ENCODE measurements at regions not wholly inside any gene's neighbourhood (a gene's known extent, or its start where the extent isn't known, plus 50 kb on each side); places are given as distances from the start of the nearest gene placed in this dataset.

DNA sequence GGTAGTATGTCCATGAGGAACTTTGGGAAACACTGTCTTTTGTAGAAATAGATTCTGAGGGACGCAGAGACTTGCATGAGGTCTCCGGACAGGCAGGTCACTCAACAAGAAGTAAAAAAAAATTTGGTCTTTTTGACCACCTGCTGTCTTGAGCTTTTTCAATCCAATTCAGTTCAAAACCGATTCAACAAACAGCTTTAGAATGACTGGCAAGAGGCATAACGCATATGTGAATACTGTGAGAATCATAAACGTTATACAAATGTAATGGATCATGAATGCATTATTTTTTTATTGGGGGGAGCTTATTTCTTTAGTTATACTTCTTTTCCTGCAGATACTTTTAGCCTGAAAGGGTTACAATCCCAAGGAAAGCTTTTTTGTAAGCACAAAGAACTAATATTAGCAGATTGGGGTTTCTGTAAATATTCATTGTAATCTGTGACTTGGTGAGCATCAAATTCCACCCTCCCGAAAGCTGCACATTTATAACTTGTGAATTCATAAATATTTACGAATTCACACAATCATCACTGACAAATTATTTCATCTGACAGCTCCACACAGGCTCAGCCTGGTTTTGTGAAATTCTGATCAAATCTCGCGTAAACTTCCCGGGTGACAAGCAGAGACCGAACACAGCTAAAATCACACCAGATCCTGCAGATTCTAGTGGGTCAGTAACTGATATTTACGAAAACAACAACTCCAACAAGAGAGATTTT lies 507.7 kb downstream of the MN1 start:
- H3K27me3 ChIP-seq (ENCODE audit: insufficient read depth, low read length): no peaks in the 10 kb centered on the region
- H3K56ac ChIP-seq (ENCODE audit: insufficient read length, low read depth, low read length): no peak overlapping the region
- no CpG with 5 or more reads among the region's 12 CpGs for WGBS (ENCODE audit: extremely low coverage, insufficient read length, low lambda C conversion rate)
- H2BK20ac ChIP-seq (ENCODE audit: low read depth, low read length, poor library complexity, severe bottlenecking): no peak overlapping the region
- no peak overlapping the region for H4K8ac ChIP-seq (replicated peaks; ENCODE audit: insufficient read length, low read depth, low read length)
- H2AK5ac ChIP-seq (ENCODE audit: insufficient read length, low read length): no peak overlapping the region
- no peak overlapping the region for H3K4ac ChIP-seq (ENCODE audit: low read depth, low read length)
- H3K27ac Mint-ChIP-seq: no peak overlapping the region
- no peak overlapping the region for H3K4me3 Mint-ChIP-seq
- H4K5ac ChIP-seq (ENCODE audit: insufficient read length, low read depth, low read length): no peak overlapping the region
- no peak overlapping the region for H2BK5ac ChIP-seq (ENCODE audit: insufficient read length, low read length)
- TF ChIP-seq, protein P1, sequence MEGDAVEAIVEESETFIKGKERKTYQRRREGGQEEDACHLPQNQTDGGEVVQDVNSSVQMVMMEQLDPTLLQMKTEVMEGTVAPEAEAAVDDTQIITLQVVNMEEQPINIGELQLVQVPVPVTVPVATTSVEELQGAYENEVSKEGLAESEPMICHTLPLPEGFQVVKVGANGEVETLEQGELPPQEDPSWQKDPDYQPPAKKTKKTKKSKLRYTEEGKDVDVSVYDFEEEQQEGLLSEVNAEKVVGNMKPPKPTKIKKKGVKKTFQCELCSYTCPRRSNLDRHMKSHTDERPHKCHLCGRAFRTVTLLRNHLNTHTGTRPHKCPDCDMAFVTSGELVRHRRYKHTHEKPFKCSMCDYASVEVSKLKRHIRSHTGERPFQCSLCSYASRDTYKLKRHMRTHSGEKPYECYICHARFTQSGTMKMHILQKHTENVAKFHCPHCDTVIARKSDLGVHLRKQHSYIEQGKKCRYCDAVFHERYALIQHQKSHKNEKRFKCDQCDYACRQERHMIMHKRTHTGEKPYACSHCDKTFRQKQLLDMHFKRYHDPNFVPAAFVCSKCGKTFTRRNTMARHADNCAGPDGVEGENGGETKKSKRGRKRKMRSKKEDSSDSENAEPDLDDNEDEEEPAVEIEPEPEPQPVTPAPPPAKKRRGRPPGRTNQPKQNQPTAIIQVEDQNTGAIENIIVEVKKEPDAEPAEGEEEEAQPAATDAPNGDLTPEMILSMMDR (conservative IDR thresholded peaks at IDR 0.05): no peak
- no peaks in the 10 kb centered on the region for H3K79me1 ChIP-seq (ENCODE audit: insufficient read depth, low read depth, low read length, poor library complexity, severe bottlenecking)
- no peak overlapping the region for H3K9ac ChIP-seq (ENCODE audit: extremely low read depth, insufficient read length, low read length)
- no peak overlapping the region for H3K23ac ChIP-seq (ENCODE audit: insufficient read length, low read depth, low read length)
- no peaks in the 10 kb centered on the region for H3K23me2 ChIP-seq (ENCODE audit: insufficient read length, low read depth, low read length, poor library complexity, severe bottlenecking)
- no peak overlapping the region for H3K18ac ChIP-seq (ENCODE audit: insufficient read length, low read depth, low read length)
- no peaks in the 10 kb centered on the region for H3K9me3 ChIP-seq (ENCODE audit: control insufficient read depth, low read depth, low read length)
- H3K27me3 Mint-ChIP-seq (ENCODE audit: low read depth): peaks cover 10% of the 10 kb centered on the region
- H3K36me3 Mint-ChIP-seq (ENCODE audit: insufficient read depth in 1 of 3, low read depth in 3 of 3): no peaks in the 10 kb centered on the region
- no peaks in the 10 kb centered on the region for H4K20me1 ChIP-seq (ENCODE audit: control insufficient read depth, insufficient read depth, insufficient read length)
- H3K9me3 Mint-ChIP-seq: no peaks in the 10 kb centered on the region; a peak in 1 of 5 replicates
- H3K79me2 ChIP-seq (ENCODE audit: insufficient read depth, low read length): no peaks in the 10 kb centered on the region
- no peak for DNase-seq
- H3K27ac ChIP-seq (ENCODE audit: insufficient read length, low read depth, low read length): no peak overlapping the region
- no peak overlapping the region for H3K4me2 ChIP-seq (ENCODE audit: insufficient read depth, insufficient read length, low read length)
- no peak overlapping the region for H2BK15ac ChIP-seq (ENCODE audit: low read depth, low read length)
- no peak overlapping the region for H2BK12ac ChIP-seq (ENCODE audit: insufficient read length, low read depth, low read length)
- H3K4me1 ChIP-seq (ENCODE audit: insufficient read depth, low read length): peaks cover 2% of the 10 kb centered on the region
- H3K4me1 Mint-ChIP-seq: peaks cover 15 to 38% of the 10 kb centered on the region in 2 experiments
- no peak overlapping the region for H3K14ac ChIP-seq (ENCODE audit: insufficient read depth, low read length)
- no peak overlapping the region for H3T11ph ChIP-seq (ENCODE audit: low read length)
- no peak overlapping the region for H2BK120ac ChIP-seq (ENCODE audit: low read depth, low read length, poor library complexity, severe bottlenecking)
- H2AFZ ChIP-seq (ENCODE audit: low read length): no peak overlapping the region
- H4K91ac ChIP-seq (ENCODE audit: insufficient read length, low read depth, low read length): no peak overlapping the region
